Liver (tissue), 6 donors: ENCODE measurements at regions not wholly inside any gene's neighbourhood (a gene's known extent, or its start where the extent isn't known, plus 50 kb on each side); places are given as distances from the start of the nearest gene placed in this dataset.
"Not testable (repeated sequence)": the region's sequence is repeated elsewhere in the genome, so short reads cannot be mapped to it uniquely, and the experiment has no call there.

Experiments used
- DNase-seq: peaks from one replicate; pipeline ENCODE4 v3.0.0-alpha.2; 2017; ENCODE audit warnings: low spot score
- H3K27ac ChIP-seq, 2 donors: one replicate each; pipeline ENCODE4 v1.7.0; 2013; ENCODE audit warnings: inconsistent platforms in 2 of 2, low read length in 2 of 2, control low read depth in 1 of 2, low read depth in 1 of 2, mild to moderate bottlenecking in 1 of 2
- H3K27me3 ChIP-seq, 4 donors: one replicate each; pipeline versions ENCODE4 v1.6.1 to v1.7.0; 2013; ENCODE audit warnings: low read length in 3 of 4, inconsistent platforms in 1 of 4, mild to moderate bottlenecking in 1 of 4, moderate library complexity in 1 of 4; ENCODE audit not compliant: control insufficient read depth in 4 of 4, insufficient read depth in 4 of 4
- H3K36me3 ChIP-seq, 4 donors: one replicate each; pipeline versions ENCODE4 v1.6.1 to v1.7.0; 2013; ENCODE audit warnings: low read length in 3 of 4, mild to moderate bottlenecking in 3 of 4, low read depth in 1 of 4, moderate library complexity in 1 of 4; ENCODE audit not compliant: control insufficient read depth in 4 of 4, insufficient read depth in 3 of 4
- H3K4me1 ChIP-seq, 4 donors: one replicate each; pipeline versions ENCODE4 v1.6.1 to v1.7.0; 2013; ENCODE audit warnings: low read length in 3 of 4, mild to moderate bottlenecking in 3 of 4, moderate library complexity in 1 of 4; ENCODE audit not compliant: control insufficient read depth in 4 of 4, insufficient read depth in 4 of 4
- H3K4me3 ChIP-seq, 3 donors: one replicate each; pipeline versions ENCODE4 v1.6.1 to v1.7.0; 2013; ENCODE audit warnings: low read length in 3 of 3, control low read depth in 1 of 3, low read depth in 1 of 3, mild to moderate bottlenecking in 1 of 3
- H3K9ac ChIP-seq, 2 donors: one replicate each; pipeline ENCODE4 v1.7.0; 2013; ENCODE audit warnings: low read length in 2 of 2, mild to moderate bottlenecking in 2 of 2, moderate library complexity in 2 of 2, control low read depth in 1 of 2, low read depth in 1 of 2
- H3K9me3 ChIP-seq, 4 donors: one replicate each; pipeline versions ENCODE4 v1.6.1 to v1.7.0; 2013; ENCODE audit warnings: low read length in 3 of 4; ENCODE audit not compliant: control insufficient read depth in 4 of 4
- WGBS: extraction: QIAGEN DNeasy Blood & Tissue Kit; methylation state at CpG from one replicate; pipeline ENCODE4 v1.1.7; 2013; 5-methylcytosine and 5-hydroxymethylcytosine counted together
- donor health status: healthy.
- donor health status: healthy.
- donor health status: healthy.

GRCh38 chr9:67461796-67462757 lies 396.7 kb upstream of the ANKRD20A1 start:
- not testable (repeated sequence) for H3K27me3 ChIP-seq, H3K27ac ChIP-seq, H3K9ac ChIP-seq, H3K9me3 ChIP-seq, H3K36me3 ChIP-seq, DNase-seq, H3K4me3 ChIP-seq, H3K4me1 ChIP-seq
- WGBS = no CpG with 5 or more reads among the region's 25 CpGs

GRCh38 chr9:67452941-67453340 lies 405.8 kb upstream of the ANKRD20A1 start:
- H3K27me3 ChIP-seq = not testable (repeated sequence)

GRCh38 chr9:67442313-67442712 lies 416.4 kb upstream of the ANKRD20A1 start:
- DNase-seq, H3K27ac ChIP-seq, H3K4me3 ChIP-seq, H3K36me3 ChIP-seq, H3K27me3 ChIP-seq, H3K9me3 ChIP-seq, H3K9ac ChIP-seq, H3K4me1 ChIP-seq: not testable (repeated sequence)
- WGBS = no CpG with 5 or more reads among the region's 3 CpGs

More at GRCh38 chr9:67452941-67453340, 405.8 kb upstream of the ANKRD20A1 start:
- H3K9ac ChIP-seq, H3K36me3 ChIP-seq, DNase-seq, H3K4me3 ChIP-seq, H3K9me3 ChIP-seq, H3K4me1 ChIP-seq, H3K27ac ChIP-seq: not testable (repeated sequence)
- no CpG with 5 or more reads among the region's 3 CpGs for WGBS

GRCh38 chr9:67437011-67437410 lies 421.7 kb upstream of the ANKRD20A1 start:
- not testable (repeated sequence) for H3K9ac ChIP-seq, H3K4me3 ChIP-seq, H3K36me3 ChIP-seq, H3K27ac ChIP-seq, DNase-seq, H3K4me1 ChIP-seq, H3K9me3 ChIP-seq, H3K27me3 ChIP-seq
- WGBS = 100% methylated on average over 1 of the region's 3 CpGs

GRCh38 chr9:67424881-67425280 lies 432.5 kb upstream of the SPATA31A3 start:
- not testable (repeated sequence) for H3K27me3 ChIP-seq, DNase-seq, H3K4me1 ChIP-seq, H3K27ac ChIP-seq, H3K36me3 ChIP-seq, H3K4me3 ChIP-seq, H3K9me3 ChIP-seq, H3K9ac ChIP-seq
- no CpG with 5 or more reads among the region's 4 CpGs for WGBS

GRCh38 chr9:67423049-67423728 lies 430.8 kb upstream of the SPATA31A3 start:
- H3K4me1 ChIP-seq, H3K27ac ChIP-seq, DNase-seq, H3K36me3 ChIP-seq, H3K4me3 ChIP-seq, H3K9ac ChIP-seq, H3K9me3 ChIP-seq, H3K27me3 ChIP-seq: not testable (repeated sequence)
- WGBS = 73% methylated on average over 1 of the region's 9 CpGs

GRCh38 chr9:67418496-67419079 lies 426.2 kb upstream of the SPATA31A3 start:
- not testable (repeated sequence) for DNase-seq, H3K27me3 ChIP-seq, H3K4me1 ChIP-seq, H3K36me3 ChIP-seq, H3K4me3 ChIP-seq, H3K9ac ChIP-seq, H3K9me3 ChIP-seq, H3K27ac ChIP-seq
- no CpG with 5 or more reads among the region's 4 CpGs for WGBS

- H3K9ac ChIP-seq, H3K9me3 ChIP-seq: not testable (repeated sequence)
These were observed 425.1 kb upstream of the SPATA31A3 start for GRCh38 chr9:67417341-67417983.

More at GRCh38 chr9:67417341-67417983, 425.1 kb upstream of the SPATA31A3 start:
- not testable (repeated sequence) for H3K4me3 ChIP-seq, H3K4me1 ChIP-seq, H3K27ac ChIP-seq, H3K27me3 ChIP-seq, H3K36me3 ChIP-seq, DNase-seq
- 93% methylated on average over 1 of the region's 7 CpGs for WGBS
